Activated CD8-positive, alpha-beta memory T cell treated with anti-CD3 and anti-CD28 coated beads for 36 hours (primary cell): ENCODE measurements at regions not wholly inside any gene's neighbourhood (a gene's known extent, or its start where the extent isn't known, plus 50 kb on each side); places are given as distances from the start of the nearest gene placed in this dataset.

Source experiments
- CTCF ChIA-PET: fragments of 350-600 bp; sonication (Branson Sonifier 250); formaldehyde crosslinking; loops from one replicate; lab custom pipeline; 2021; ENCODE audit warnings: antibody characterized with exemption; lab: Charles Lee
- POLR2A ChIA-PET: fragments of 350-600 bp; sonication (Branson Sonifier 250); formaldehyde crosslinking; loops from one replicate; lab custom pipeline; 2021; ENCODE audit warnings: antibody characterized with exemption; lab: Charles Lee

- POLR2A ChIA-PET: no interaction called here
- CTCF ChIA-PET: interaction anchor here (1.1 kb wide), 1 partner anchor 93 kb away, joined by 3 read pairs; no protein-coding TSS in a partner anchor
These were observed 136.1 kb downstream of the SIPA1L2 start for GRCh38 chr1:232493869-232494268.

GRCh38 chr1:232489256-232489655 lies 140.7 kb downstream of the SIPA1L2 start:
- CTCF ChIA-PET: interaction anchor here (0.7 kb wide), 1 partner anchor 1458 kb away, joined by 3 read pairs; no protein-coding TSS in a partner anchor

GRCh38 chr1:232487236-232487635 lies 142.7 kb downstream of the SIPA1L2 start:
- ChIA-PET POLR2A (no interaction called here), CTCF (no interaction called here)

More at GRCh38 chr1:232489256-232489655, 140.7 kb downstream of the SIPA1L2 start:
- POLR2A ChIA-PET: no interaction called here

GRCh38 chr1:232486454-232487207 lies 143.3 kb downstream of the SIPA1L2 start:
- ChIA-PET POLR2A (no interaction called here), CTCF (no interaction called here)

- ChIA-PET CTCF (no interaction called here), POLR2A (no interaction called here)
These were observed 143.9 kb downstream of the SIPA1L2 start for GRCh38 chr1:232486006-232486405.

- POLR2A ChIA-PET: no interaction called here
- CTCF ChIA-PET: no interaction called here
These were observed 145.1 kb downstream of the SIPA1L2 start for GRCh38 chr1:232484856-232485255.

GRCh38 chr1:232483826-232484225 lies 146.1 kb downstream of the SIPA1L2 start:
- CTCF ChIA-PET: no interaction called here

GRCh38 chr1:232481091-232481490 lies 148.8 kb downstream of the SIPA1L2 start:
- ChIA-PET POLR2A (no interaction called here), CTCF (no interaction called here)

More at GRCh38 chr1:232483826-232484225, 146.1 kb downstream of the SIPA1L2 start:
- POLR2A ChIA-PET: no interaction called here

- ChIA-PET POLR2A (no interaction called here), CTCF (no interaction called here)
These were observed 152.2 kb downstream of the SIPA1L2 start for GRCh38 chr1:232477728-232478127.

- ChIA-PET POLR2A (no interaction called here), CTCF (no interaction called here)
These were observed 153.4 kb downstream of the SIPA1L2 start for GRCh38 chr1:232476538-232476950.

- ChIA-PET CTCF (interaction anchor here (0.7 kb wide), 1 partner anchor 406 kb away, joined by 3 read pairs; no protein-coding TSS in a partner anchor), POLR2A (no interaction called here)
These were observed 155.1 kb downstream of the SIPA1L2 start for GRCh38 chr1:232474826-232475225.

GRCh38 chr1:232473900-232474299 lies 156.0 kb downstream of the SIPA1L2 start:
- CTCF ChIA-PET: no interaction called here

GRCh38 chr1:232473324-232473723 lies 156.6 kb downstream of the SIPA1L2 start:
- CTCF ChIA-PET: no interaction called here
- POLR2A ChIA-PET: no interaction called here

More at GRCh38 chr1:232473900-232474299, 156.0 kb downstream of the SIPA1L2 start:
- POLR2A ChIA-PET: no interaction called here

GRCh38 chr1:232472485-232473041 lies 157.4 kb downstream of the SIPA1L2 start:
- POLR2A ChIA-PET: no interaction called here
- CTCF ChIA-PET: no interaction called here

- ChIA-PET POLR2A (no interaction called here), CTCF (no interaction called here)
These were observed 158.7 kb downstream of the SIPA1L2 start for GRCh38 chr1:232471250-232471649.

GRCh38 chr1:232470711-232471110 lies 159.2 kb downstream of the SIPA1L2 start:
- POLR2A ChIA-PET: no interaction called here
- CTCF ChIA-PET: no interaction called here

- POLR2A ChIA-PET: no interaction called here
- CTCF ChIA-PET: no interaction called here
These were observed 161.7 kb downstream of the SIPA1L2 start for GRCh38 chr1:232468249-232468648.

- ChIA-PET CTCF (no interaction called here), POLR2A (interaction anchor here (0.6 kb wide), 1 partner anchor 498 kb away, joined by 3 read pairs; no protein-coding TSS in a partner anchor)
These were observed 162.7 kb downstream of the SIPA1L2 start for GRCh38 chr1:232467073-232467760.

- CTCF ChIA-PET: no interaction called here
- POLR2A ChIA-PET: no interaction called here
These were observed 165.6 kb downstream of the SIPA1L2 start for GRCh38 chr1:232464325-232464724.

GRCh38 chr1:232463225-232463624 lies 166.7 kb downstream of the SIPA1L2 start:
- CTCF ChIA-PET: interaction anchor here (0.6 kb wide), 1 partner anchor 336 kb away, joined by 3 read pairs; no protein-coding TSS in a partner anchor
- POLR2A ChIA-PET: no interaction called here
